DMS53 (cell line): ENCODE measurements at regions not wholly inside any gene's neighbourhood (a gene's known extent, or its start where the extent isn't known, plus 50 kb on each side); places are given as distances from the start of the nearest gene placed in this dataset.
"Not testable (repeated sequence)": the region's sequence is repeated elsewhere in the genome, so short reads cannot be mapped to it uniquely, and the experiment has no call there.

Source experiments
- DNase-seq: peaks from one replicate; lab custom pipeline; 2025; lab: John Stamatoyannopoulos, UW

GRCh38 chr3:20729185-20729584 lies 543.2 kb upstream of the SGO1 start:
- DNase-seq: no peak

DNA sequence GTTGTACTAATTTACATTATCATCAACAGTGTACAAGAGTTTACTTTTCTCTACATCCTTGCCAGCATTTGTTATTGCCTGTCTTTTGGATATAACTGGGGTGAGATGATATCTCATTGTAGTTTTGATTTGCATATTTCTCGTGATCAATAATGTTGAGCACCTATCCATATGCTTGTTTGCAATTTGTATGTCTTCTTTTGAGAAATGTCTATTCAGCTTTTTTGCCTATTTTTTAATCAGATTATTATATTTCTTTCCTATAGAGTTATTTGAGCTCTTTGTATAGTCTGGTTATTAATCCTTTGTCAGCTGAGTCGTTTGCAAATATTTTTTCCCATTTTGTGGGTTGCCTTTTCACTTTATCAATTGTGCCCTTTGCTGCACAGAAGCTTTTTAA lies 540.8 kb upstream of the SGO1 start:
- no peak for DNase-seq

DNA sequence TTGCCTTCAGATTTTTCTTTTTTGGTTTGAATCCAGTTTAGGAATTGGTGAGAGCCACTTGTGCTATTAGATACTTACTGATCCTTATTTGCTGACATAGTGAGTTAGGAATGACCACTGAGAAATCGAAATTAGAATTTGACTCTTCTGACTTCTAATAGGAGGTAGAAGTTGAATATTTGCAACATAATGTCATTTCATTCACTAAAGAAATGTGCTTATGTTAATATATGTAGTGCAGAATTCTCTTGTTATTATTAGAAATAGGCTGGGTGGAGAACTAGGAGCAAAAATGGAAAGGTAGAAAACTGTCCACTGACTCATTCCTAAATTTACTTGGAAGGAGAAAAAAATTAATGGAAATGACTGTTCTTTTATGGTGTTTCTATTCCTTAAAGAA lies 538.2 kb upstream of the SGO1 start:
- DNase-seq: no peak

GRCh38 chr3:20716425-20716824 lies 530.4 kb upstream of the SGO1 start:
- not testable (repeated sequence) for DNase-seq

DNA sequence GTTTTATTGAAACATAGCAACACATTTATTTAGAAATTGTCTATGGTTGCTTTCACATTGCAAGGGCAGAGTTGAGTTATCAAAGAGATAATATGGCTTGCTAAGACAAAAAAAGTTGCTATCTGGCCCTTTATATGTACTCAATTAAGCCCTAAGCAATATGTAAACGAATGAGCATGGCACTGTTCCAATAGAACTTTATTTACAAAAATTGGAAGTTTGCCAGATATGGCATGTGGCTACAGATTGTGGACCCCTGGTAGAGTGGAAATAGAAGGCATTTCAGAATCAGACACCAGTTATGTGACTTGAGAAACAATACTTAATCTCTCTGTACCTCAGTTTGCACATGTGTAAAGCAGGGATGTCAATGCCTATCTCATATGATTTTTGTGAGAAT lies 515.6 kb upstream of the SGO1 start:
- DNase-seq: no peak

GRCh38 chr3:20700714-20701113 lies 514.7 kb upstream of the SGO1 start:
- no peak for DNase-seq

DNA sequence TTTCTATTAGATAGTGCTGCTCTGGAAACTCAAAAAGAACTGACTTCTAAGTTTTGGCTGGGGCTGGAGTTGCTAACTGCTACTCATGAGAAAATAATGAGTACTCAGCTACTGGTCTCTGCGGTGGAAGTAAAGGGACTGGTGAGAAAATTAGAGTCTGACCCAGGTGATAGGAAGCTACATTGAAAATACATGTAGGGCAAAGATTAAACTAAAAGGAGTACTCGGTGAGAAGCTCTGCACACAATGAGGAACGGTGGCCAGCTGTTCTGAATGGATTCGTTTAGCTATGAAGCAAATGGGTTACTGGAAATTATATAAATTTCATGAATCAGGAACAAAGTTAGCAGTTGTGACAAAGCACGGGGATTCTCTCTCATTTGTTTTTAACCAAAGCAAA lies 512.9 kb upstream of the SGO1 start:
- DNase-seq: no peak

DNA sequence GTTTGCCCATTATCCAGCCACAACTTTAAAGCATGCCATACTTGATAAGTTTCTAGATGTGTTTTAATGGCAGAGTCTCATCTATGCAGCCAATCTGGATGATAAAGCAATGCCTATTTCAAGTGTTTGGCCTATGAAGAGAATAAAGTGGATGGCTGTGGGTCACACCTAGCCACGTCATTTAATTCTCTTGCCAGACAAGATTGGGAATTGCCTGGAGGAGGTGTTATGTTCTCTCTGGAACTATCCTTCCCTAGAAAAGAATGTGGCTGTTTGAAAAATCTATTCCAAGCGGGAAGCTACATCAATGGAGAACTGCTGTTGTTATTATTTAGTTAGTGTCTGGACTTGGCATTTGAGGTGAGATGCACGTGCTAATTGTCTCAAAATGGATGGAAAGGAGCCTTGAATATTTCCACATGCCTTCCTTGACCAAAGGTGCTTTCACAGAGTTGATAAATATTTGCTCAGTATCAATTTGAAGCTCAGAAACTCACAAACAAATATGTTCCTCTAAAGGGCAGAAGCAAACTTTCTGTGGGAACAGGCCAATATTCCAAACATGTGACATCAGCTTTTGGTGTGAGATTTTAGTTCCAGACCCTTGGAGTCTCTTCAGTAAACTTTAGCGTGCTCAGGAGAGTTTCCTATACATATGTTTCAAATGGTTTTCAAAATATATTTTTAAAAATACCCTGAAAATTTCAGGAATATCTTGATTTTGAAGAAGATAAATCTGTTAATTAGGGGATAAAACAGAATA lies 510.6 kb upstream of the SGO1 start:
- peak; percentile 0 for DNase-seq

DNA sequence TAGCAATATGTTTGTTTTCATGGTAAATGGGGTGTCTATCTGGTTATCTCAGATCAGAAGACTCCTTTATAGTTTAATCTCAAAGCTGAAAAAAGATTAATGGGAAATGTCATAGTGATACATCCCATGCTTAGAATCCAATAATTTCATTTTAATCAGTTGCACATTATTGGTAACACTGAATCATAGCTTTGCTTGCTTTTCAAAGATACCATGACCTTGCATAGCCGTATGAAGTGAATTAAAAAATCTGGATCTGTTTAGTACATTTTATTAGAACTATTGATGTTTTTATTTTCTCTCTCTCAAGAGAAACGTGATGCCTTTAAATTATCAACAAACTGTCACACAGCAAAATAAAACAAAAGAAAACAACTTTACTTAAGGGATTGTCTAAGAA lies 506.7 kb upstream of the SGO1 start:
- no peak for DNase-seq

- no peak for DNase-seq
These were observed 497.9 kb upstream of the SGO1 start for GRCh38 chr3:20683910-20684309.

DNA sequence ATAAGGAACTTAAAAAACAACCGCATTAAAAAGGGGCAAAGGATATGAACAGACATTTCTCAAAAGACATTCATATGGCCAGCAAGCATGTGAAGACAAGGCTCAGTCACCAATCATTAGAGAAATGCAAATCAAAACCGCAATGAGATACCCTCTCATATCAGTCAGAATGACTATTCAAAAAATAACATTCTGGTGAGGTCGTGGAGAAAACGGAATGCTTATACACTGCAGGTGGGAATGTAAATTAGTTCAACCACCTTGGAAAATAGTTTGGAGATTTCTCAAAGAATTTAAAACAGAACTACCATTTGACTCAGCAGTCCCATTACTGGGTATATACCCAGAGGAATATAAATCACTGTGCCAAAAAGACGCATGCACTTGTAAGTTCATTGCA lies 496.6 kb upstream of the SGO1 start:
- no peak for DNase-seq

DNA sequence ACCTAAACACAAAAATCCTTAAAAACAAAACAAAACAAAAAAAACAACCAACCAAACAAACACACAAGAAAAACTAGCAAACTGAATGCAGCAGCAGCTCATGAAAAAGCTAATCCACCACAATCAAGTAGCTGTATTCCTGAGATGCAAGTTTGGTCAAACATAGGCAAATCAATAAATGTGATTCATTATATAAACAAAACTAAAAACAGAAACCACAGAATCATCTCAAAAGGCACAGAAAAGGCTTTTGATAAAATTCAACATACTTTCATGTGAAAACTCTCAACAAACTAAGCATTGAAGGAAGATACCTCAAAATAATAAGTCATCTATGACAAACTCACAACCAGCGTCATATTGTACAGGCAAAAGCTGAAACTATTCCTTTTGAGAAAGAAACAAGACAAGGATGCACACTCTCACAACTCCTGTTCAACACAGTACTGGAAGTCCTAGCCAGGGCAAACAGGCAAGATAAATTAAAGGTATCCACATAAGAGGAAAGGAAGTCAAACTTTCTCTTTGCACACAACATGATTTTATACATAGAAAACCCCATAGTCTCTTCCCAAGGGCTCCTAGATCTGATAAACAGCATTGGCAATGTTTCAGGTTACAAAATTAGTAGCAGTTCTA lies 495.1 kb upstream of the SGO1 start:
- DNase-seq: no peak

DNA sequence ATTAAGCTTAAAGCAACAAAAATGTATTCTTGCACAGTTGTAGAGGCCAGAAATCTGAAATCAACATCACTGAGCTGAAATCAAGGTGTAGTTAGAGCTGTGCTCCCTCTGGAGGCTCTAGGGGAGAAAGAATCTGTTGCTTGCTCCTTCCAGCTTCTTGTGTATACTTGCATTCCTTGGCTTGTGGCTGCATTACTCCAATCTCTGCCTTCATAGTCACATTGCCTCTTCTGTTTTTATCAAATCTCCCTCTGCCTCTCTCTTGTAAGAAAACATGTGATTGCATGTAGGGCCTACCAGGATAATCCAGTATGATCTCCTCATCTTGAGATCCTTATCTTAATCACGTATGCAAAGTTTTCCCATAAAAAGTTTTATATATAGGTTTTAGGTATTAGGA lies 487.9 kb upstream of the SGO1 start:
- no peak for DNase-seq

GRCh38 chr3:20669675-20670074 lies 483.7 kb upstream of the SGO1 start:
- no peak for DNase-seq

- DNase-seq: no peak
These were observed 483.2 kb upstream of the SGO1 start for GRCh38 chr3:20669184-20669583.

DNA sequence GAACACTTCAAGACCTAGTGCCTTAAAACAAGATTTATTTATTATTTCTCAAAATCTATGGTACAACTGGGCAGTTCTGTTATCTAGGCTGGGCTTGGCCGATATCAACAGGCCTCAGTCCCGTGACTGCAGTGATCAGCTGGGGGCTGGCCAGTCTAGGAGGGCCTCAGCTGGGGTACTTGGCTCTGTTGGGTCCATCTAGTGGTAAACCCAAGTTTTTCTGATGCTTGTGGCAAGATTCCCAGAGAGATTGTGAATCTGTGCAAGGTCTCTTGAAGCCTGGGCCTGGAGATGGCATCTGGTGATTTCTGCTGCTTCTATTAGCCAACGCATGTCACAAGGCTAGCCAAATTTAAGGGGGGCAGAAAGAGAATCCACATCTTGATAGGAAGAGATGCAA lies 482.4 kb upstream of the SGO1 start:
- DNase-seq: no peak

DNA sequence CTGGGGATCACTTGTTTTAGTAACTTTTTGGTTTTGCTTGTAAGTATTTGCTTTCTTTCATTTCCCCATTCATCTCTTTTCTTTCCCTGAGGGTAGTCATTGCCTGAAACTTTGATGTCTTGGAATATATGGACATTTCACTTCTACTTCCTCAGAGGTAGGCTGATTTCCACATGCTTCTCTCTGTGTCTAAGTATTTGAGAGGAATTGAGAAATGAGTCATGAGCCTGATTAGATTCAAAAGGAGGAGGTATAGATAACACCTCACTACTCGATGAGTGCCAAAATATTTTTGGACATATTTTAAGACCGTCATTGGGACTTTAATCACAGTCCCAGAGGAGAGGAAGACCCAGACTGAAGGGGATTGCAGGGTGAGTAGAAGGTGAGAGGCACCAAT lies 480.1 kb upstream of the SGO1 start:
- no peak for DNase-seq

- no peak for DNase-seq
These were observed 472.5 kb upstream of the SGO1 start for GRCh38 chr3:20658491-20658890.

DNA sequence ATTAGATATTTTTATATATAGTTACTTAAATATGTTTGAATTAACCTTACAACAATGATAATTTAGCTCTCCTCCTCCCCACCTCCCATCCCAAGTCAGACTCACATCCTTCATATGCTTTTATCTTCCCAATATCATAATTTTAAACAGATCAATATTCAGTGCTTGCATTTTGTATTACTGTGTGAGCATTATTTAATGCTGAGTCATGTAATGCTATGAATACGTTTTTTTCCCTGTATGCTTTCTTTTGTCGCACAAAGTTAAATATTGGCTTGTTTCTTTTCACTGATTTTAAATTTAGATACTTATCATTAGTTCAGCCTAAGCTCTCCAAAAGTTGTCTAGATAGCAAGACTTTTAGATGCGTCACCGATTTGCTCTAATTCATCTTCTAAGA lies 471.6 kb upstream of the SGO1 start:
- no peak for DNase-seq

GRCh38 chr3:20652231-20652986 lies 466.4 kb upstream of the SGO1 start:
- no peak for DNase-seq

DNA sequence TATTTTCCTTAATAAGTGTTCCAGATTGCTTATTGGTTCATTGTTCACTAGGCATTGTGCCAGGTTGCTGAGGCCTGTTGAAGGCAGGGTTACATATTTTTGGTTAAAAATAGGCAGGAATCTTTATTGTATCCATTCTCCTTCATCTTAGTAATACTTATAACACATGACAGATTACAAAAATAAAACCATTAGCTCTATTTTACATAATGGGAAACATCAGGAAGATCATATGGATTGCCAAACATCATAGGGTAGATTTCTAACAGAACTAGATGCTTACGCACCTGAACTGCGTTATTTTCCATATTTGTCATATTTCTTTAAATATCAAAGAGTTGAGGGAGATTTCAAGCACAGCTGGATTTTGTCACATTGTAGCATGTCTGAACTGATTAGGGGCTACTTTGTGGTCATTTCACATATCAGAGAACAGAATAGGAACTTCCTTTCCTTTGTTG lies 462.9 kb upstream of the SGO1 start:
- DNase-seq: no peak

- DNase-seq: no peak
These were observed 462.3 kb upstream of the SGO1 start for GRCh38 chr3:20648294-20648693.

GRCh38 chr3:20646425-20646824 lies 460.4 kb upstream of the SGO1 start:
- no peak for DNase-seq
